ENCODE measurements at regions not wholly inside any gene's neighbourhood (a gene's known extent, or its start where the extent isn't known, plus 50 kb on each side); places are given as distances from the start of the nearest gene placed in this dataset.

DNA sequence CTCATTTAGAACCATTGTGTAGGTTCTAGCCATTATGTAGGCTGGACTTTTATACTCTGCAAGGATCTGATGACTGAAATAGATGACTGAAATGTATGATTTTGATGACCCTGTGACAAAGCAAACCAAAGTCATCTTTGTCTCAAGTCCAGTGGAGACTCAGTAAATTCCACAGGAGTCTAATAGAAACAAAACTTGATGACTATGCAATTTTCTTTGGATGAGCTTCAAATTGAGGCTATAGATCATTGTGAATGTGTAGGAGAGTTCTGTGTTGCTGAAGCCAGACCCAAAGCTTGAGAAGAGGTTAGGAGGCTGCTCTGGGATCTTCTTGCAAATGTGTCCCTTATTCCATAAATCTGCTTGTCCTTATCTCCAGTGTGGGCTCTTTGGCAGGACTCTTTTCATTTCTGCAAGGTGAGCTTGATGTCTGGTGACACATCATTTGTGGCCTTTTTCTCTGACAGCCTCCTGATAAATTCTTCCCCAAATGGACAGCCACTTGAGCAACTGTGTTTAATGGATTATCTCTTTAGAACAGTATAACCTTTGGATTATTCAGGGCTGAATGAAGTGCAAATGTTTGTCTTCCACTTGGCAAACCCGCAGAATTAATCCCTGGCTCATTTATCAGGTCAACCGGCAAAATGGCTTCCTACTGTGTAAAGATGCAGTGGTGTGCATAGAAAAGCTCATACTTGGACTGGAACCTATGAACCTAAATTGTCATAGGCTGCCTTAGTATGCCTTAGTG is 235.1 kb upstream of the ANKH start:
- H3K27me3 ChIP-seq (ENCODE audit: control insufficient read depth, insufficient read depth, low read length) = no peaks in the 10 kb centered on the region
- H3K9me3 ChIP-seq (ENCODE audit: control insufficient read depth, low read length) = no peaks in the 10 kb centered on the region
- no peaks in the 10 kb centered on the region for H3K36me3 ChIP-seq (ENCODE audit: control insufficient read depth, insufficient read depth, low read length)

DNA sequence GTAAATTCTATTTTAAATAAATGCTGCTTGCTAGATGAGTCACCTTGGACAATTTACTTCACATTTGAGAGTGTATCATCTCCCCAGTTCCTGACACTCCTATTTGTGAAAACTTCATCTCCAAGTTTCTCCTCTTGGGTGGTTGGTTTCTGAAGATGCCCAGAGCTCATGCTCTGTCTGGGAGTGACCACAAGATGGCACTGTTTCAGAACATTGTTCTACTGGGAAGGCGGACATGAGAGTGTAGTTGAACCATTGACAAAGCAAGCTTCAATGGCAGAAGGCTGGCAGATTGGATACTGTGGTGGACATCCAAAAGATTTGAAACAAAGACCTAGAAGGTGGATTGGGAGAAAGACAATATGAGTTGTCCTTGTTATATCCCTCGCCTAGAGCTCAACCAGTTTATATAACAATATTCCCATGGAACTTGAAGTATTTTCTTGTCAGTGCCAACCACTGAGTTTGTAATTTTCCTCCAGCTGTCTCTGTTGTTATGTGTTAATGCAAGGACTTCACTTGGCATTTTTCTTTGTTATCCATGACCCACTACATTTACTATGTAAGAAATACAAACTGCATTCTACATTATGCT is 234.3 kb upstream of the ANKH start:
- H3K4me1 ChIP-seq = no peaks in the 10 kb centered on the region
- no peaks in the 10 kb centered on the region for H3K79me2 ChIP-seq
- no peak overlapping the region for H2AFZ ChIP-seq
- H3K27ac ChIP-seq = no peak overlapping the region
- no peak overlapping the region for H3K4me2 ChIP-seq (ENCODE audit: low read length)
- no peak overlapping the region for H3K4me3 ChIP-seq (ENCODE audit: low read depth, low read length)
- H3K9ac ChIP-seq = no peak overlapping the region
- H3K36me3 ChIP-seq (ENCODE audit: control insufficient read depth, insufficient read depth, low read length) = no peaks in the 10 kb centered on the region
- H3K27me3 ChIP-seq (ENCODE audit: control insufficient read depth, insufficient read depth, low read length) = no peaks in the 10 kb centered on the region
- no peaks in the 10 kb centered on the region for H3K9me3 ChIP-seq (ENCODE audit: control insufficient read depth, low read length)
- TF ChIP-seq, protein P1, sequence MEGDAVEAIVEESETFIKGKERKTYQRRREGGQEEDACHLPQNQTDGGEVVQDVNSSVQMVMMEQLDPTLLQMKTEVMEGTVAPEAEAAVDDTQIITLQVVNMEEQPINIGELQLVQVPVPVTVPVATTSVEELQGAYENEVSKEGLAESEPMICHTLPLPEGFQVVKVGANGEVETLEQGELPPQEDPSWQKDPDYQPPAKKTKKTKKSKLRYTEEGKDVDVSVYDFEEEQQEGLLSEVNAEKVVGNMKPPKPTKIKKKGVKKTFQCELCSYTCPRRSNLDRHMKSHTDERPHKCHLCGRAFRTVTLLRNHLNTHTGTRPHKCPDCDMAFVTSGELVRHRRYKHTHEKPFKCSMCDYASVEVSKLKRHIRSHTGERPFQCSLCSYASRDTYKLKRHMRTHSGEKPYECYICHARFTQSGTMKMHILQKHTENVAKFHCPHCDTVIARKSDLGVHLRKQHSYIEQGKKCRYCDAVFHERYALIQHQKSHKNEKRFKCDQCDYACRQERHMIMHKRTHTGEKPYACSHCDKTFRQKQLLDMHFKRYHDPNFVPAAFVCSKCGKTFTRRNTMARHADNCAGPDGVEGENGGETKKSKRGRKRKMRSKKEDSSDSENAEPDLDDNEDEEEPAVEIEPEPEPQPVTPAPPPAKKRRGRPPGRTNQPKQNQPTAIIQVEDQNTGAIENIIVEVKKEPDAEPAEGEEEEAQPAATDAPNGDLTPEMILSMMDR (IDR thresholded peaks at IDR 0.05) = peak; percentile 47

More for the DNA sequence above, 235.1 kb upstream of the ANKH start:
- Histone ChIP-seq H3K9ac (no peak overlapping the region), H2AFZ (no peak overlapping the region), H3K4me1 (no peaks in the 10 kb centered on the region), H3K4me3 (ENCODE audit: low read depth, low read length) (no peak overlapping the region), H3K4me2 (ENCODE audit: low read length) (no peak overlapping the region), H3K27ac (no peak overlapping the region), H3K79me2 (no peaks in the 10 kb centered on the region)
- TF ChIP-seq, protein P1 (IDR thresholded peaks at IDR 0.05) = no peak

DNA sequence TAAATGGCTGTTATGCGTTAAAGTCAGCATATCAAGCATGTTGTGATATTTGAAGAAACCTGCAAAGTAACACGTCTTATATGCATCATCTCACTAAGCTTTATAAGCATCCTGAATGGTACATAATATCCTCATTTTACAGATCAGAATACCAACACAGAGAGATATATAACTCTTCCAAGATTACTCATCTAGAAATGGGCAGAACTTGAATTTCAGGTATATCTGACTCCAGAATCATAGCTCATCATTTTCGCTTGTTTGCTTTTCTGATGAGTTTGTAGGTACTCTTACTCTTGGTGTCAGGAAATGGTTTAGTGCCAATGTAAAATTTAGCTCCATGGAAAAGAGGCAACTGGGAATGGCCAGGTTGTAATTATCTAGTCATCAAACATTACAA is 232.3 kb upstream of the ANKH start:
- Histone ChIP-seq H3K9ac (no peak overlapping the region), H3K79me2 (no peaks in the 10 kb centered on the region)

DNA sequence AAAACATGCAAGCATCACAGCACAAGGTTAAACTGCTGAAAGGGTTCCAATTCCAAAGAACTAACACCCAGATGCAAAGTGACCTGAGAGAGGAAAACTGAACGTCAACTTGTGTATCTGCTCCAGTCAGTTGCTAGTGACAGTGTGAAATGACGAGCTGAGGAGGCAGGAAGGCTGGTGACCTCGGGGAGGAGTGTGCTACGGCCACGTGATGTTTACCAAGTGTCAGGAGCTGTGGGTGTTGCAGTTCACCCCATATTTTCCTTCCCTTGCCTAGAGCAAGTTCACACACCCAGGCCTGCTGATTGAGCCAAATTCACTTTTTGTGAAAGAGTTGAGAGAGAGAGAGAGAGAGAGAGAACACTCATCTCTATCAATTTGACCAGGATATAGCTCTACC is 231.6 kb upstream of the ANKH start:
- H3K36me3 ChIP-seq (ENCODE audit: control insufficient read depth, insufficient read depth, low read length) = no peaks in the 10 kb centered on the region
- no peak overlapping the region for H3K9ac ChIP-seq
- H3K27me3 ChIP-seq (ENCODE audit: control insufficient read depth, insufficient read depth, low read length) = no peaks in the 10 kb centered on the region
- TF ChIP-seq, protein P1 (IDR thresholded peaks at IDR 0.05) = no peak
- no peak overlapping the region for H3K4me2 ChIP-seq (ENCODE audit: low read length)
- no peaks in the 10 kb centered on the region for H3K79me2 ChIP-seq
- H3K4me1 ChIP-seq = no peaks in the 10 kb centered on the region
- no peak overlapping the region for H3K4me3 ChIP-seq (ENCODE audit: low read depth, low read length)
- H3K27ac ChIP-seq = no peak overlapping the region
- H3K9me3 ChIP-seq (ENCODE audit: control insufficient read depth, low read length) = no peaks in the 10 kb centered on the region
- H2AFZ ChIP-seq = no peak overlapping the region

More for the DNA sequence above, 232.3 kb upstream of the ANKH start:
- TF ChIP-seq, protein P1 (IDR thresholded peaks at IDR 0.05) = no peak
- Histone ChIP-seq H3K36me3 (ENCODE audit: control insufficient read depth, insufficient read depth, low read length) (no peaks in the 10 kb centered on the region), H3K4me3 (ENCODE audit: low read depth, low read length) (no peak overlapping the region), H3K4me2 (ENCODE audit: low read length) (no peak overlapping the region), H3K9me3 (ENCODE audit: control insufficient read depth, low read length) (no peaks in the 10 kb centered on the region), H3K27me3 (ENCODE audit: control insufficient read depth, insufficient read depth, low read length) (no peaks in the 10 kb centered on the region), H3K27ac (no peak overlapping the region), H2AFZ (no peak overlapping the region), H3K4me1 (no peaks in the 10 kb centered on the region)
